ENCODE measurements at regions not wholly inside any gene's neighbourhood (a gene's known extent, or its start where the extent isn't known, plus 50 kb on each side); places are given as distances from the start of the nearest gene placed in this dataset.

GRCh38 chr16:86256995-86257394 lies 253.3 kb upstream of the FOXF1 start:
- TF ChIP-seq CTCF (IDR thresholded peaks at IDR 0.05 in 2 of 3, conservative IDR thresholded peaks at IDR 0.05 in 1 of 3; ENCODE audit: borderline replicate concordance in 1 of 3, insufficient read depth in 1 of 3, low read depth in 2 of 3, low read length in 2 of 3) (no peak), POLR2AphosphoS5 (IDR thresholded peaks at IDR 0.05; ENCODE audit: low read depth, low read length) (no peak), SIN3A (IDR thresholded peaks at IDR 0.05; ENCODE audit: low read depth) (no peak), CEBPB (IDR thresholded peaks at IDR 0.05; ENCODE audit: low read depth) (no peak), ZFX (IDR thresholded peaks at IDR 0.05) (no peak), ZNF274 (IDR thresholded peaks at IDR 0.05; ENCODE audit: low read depth, low read length) (no peak)
